H1 (cell line): ENCODE measurements at regions not wholly inside any gene's neighbourhood (a gene's known extent, or its start where the extent isn't known, plus 50 kb on each side); places are given as distances from the start of the nearest gene placed in this dataset.

Experiments
- CTCF ChIA-PET: fragments of 300-600 bp; sonication (Branson Sonifier 250); formaldehyde crosslinking; loops from one replicate; lab custom pipeline; 2021; ENCODE audit not compliant: partially characterized antibody; lab: Charles Lee
- POLR2A ChIA-PET: fragments of 300-600 bp; sonication (Branson Sonifier 250); formaldehyde crosslinking; loops from one replicate; lab custom pipeline; 2021; ENCODE audit warnings: inconsistent platforms; ENCODE audit not compliant: partially characterized antibody; lab: Charles Lee
- DNase-seq, 2 experiments: peaks; one replicate each; pipeline versions ENCODE4 v3.0.0 to v3.0.0-alpha.2; 2010 to 2022; ENCODE audit warnings: low spot score in 2 of 2, low read depth in 1 of 2, mixed read lengths in 1 of 2
- FAIRE-seq: peaks from 2 replicates; lab custom pipeline; 2011; peaks lifted over from hg19 to GRCh38; lab: Jason Lieb, UNC
- H2AFZ ChIP-seq: 2 replicates; pipeline ENCODE4 v1.8.1; 2012; ENCODE audit warnings: low read length, inconsistent platforms
- H2AK5ac ChIP-seq: 2 replicates; pipeline ENCODE4 v1.6.1; 2013; ENCODE audit warnings: low read depth, low read length
- H2BK120ac ChIP-seq: replicated peaks from 2 replicates; pipeline ENCODE3; 2013; ENCODE audit warnings: low read depth, low read length, inconsistent platforms
- H2BK12ac ChIP-seq: 2 replicates; pipeline ENCODE4 v1.6.1; 2013; ENCODE audit warnings: low read depth, low read length
- H2BK15ac ChIP-seq: 2 replicates; pipeline ENCODE4 v1.6.1; 2013; ENCODE audit warnings: low read length
- H2BK20ac ChIP-seq: 2 replicates; pipeline ENCODE4 v1.6.1; 2013; ENCODE audit warnings: low read length
- H2BK5ac ChIP-seq: 2 replicates; pipeline ENCODE4 v1.6.1; 2013; ENCODE audit warnings: low read depth, low read length
- H3K14ac ChIP-seq: 2 replicates; pipeline ENCODE4 v1.6.1; 2013; ENCODE audit warnings: inconsistent platforms; ENCODE audit not compliant: insufficient read length
- H3K18ac ChIP-seq: 2 replicates; pipeline ENCODE4 v1.6.1; 2013; ENCODE audit warnings: low read length; ENCODE audit errors: extremely low read depth
- H3K23ac ChIP-seq: 2 replicates; pipeline ENCODE4 v1.6.1; 2013; ENCODE audit warnings: inconsistent platforms; ENCODE audit not compliant: insufficient read length
- H3K23me2 ChIP-seq: 2 replicates; pipeline ENCODE4 v1.6.1; 2013; ENCODE audit warnings: low read depth, low read length
- H3K27ac ChIP-seq: 2 replicates; pipeline ENCODE4 v1.6.1; 2011; ENCODE audit warnings: low read depth, low read length, inconsistent platforms
- H3K27me3 ChIP-seq, 4 experiments: replicated peaks in 1 of 4; 1 replicate in 1 of 4; 2 replicates in 3 of 4; pipeline versions ENCODE4 v1.6.1 to v1.8.1; 2011 to 2013; ENCODE audit warnings: low read length in 3 of 4, mild to moderate bottlenecking in 3 of 4, inconsistent platforms in 2 of 4, mixed read lengths in 2 of 4, moderate library complexity in 1 of 4; ENCODE audit not compliant: control insufficient read depth in 3 of 4, insufficient read depth in 3 of 4; ENCODE audit errors: extremely low read depth in 1 of 4
- H3K36me3 ChIP-seq, 4 experiments: 2 replicates each; pipeline versions ENCODE4 v1.6.1 to v1.8.1; 2011 to 2013; ENCODE audit warnings: mild to moderate bottlenecking in 4 of 4, low read length in 3 of 4, moderate library complexity in 2 of 4, control low read depth in 1 of 4, inconsistent platforms in 1 of 4; ENCODE audit not compliant: insufficient read depth in 4 of 4, control insufficient read depth in 2 of 4
- H3K4ac ChIP-seq: replicated peaks from 2 replicates; pipeline ENCODE3; 2013; ENCODE audit warnings: low read length, low read depth, mixed read lengths, inconsistent platforms; ENCODE audit not compliant: insufficient read length
- H3K4me1 ChIP-seq, 4 experiments: replicated peaks in 1 of 4; 1 replicate in 1 of 4; 2 replicates in 3 of 4; pipeline versions ENCODE4 v1.6.1 to v1.8.1; 2011 to 2013; ENCODE audit warnings: low read length in 3 of 4, inconsistent platforms in 2 of 4, mixed read lengths in 1 of 4; ENCODE audit not compliant: insufficient read depth in 4 of 4, control insufficient read depth in 3 of 4
- H3K4me2 ChIP-seq, 2 experiments: 2 replicates each; pipeline versions ENCODE4 v1.6.1 to v1.8.1; 2011 to 2013; ENCODE audit warnings: low read depth in 2 of 2, low read length in 2 of 2, control low read depth in 1 of 2, inconsistent platforms in 1 of 2, mild to moderate bottlenecking in 1 of 2; ENCODE audit not compliant: insufficient read depth in 1 of 2
- H3K4me3 ChIP-seq, 4 experiments: fragments of 200-600, 300-600 bp in 1 of 4; sonication (generic), shearing (Covaris generic), sonication (Bioruptor Twin) in 1 of 4; 2 replicates each; pipeline versions ENCODE4 v1.5.1 to v1.8.1; 2011 to 2016; ENCODE audit warnings: low read length in 4 of 4, low read depth in 3 of 4, control low read depth in 2 of 4, inconsistent platforms in 2 of 4, mild to moderate bottlenecking in 2 of 4, mixed read lengths in 1 of 4, moderate library complexity in 1 of 4; ENCODE audit not compliant: insufficient read depth in 2 of 4; ENCODE audit errors: extremely low read depth in 1 of 4
- H3K56ac ChIP-seq: replicated peaks from 2 replicates; pipeline ENCODE3; 2013; ENCODE audit warnings: low read depth, mild to moderate bottlenecking, mixed read lengths, low read length, inconsistent platforms; ENCODE audit not compliant: insufficient read length
- H3K79me1 ChIP-seq: 2 replicates; pipeline ENCODE4 v1.6.1; 2013; ENCODE audit warnings: low read depth, low read length, control low read depth
- H3K79me2 ChIP-seq, 2 experiments: 2 replicates each; pipeline versions ENCODE4 v1.6.1 to v1.8.1; 2012 to 2013; ENCODE audit warnings: low read length in 2 of 2, mild to moderate bottlenecking in 2 of 2, inconsistent platforms in 1 of 2; ENCODE audit not compliant: insufficient read depth in 2 of 2, control insufficient read depth in 1 of 2
- H3K9ac ChIP-seq, 4 experiments: replicated peaks in 1 of 4; 1 replicate in 1 of 4; 2 replicates in 3 of 4; pipeline versions ENCODE4 v1.6.1 to v1.8.1; 2011 to 2013; ENCODE audit warnings: low read depth in 3 of 4, low read length in 3 of 4, control low read depth in 2 of 4, mild to moderate bottlenecking in 2 of 4, moderate library complexity in 2 of 4, inconsistent platforms in 1 of 4; ENCODE audit errors: extremely low read depth in 1 of 4
- H3K9me3 ChIP-seq, 2 experiments: 2 replicates each; pipeline versions ENCODE4 v1.6.1 to v1.8.1; 2012 to 2013; ENCODE audit warnings: mild to moderate bottlenecking in 2 of 2, moderate library complexity in 2 of 2, control low read depth in 1 of 2, inconsistent platforms in 1 of 2, low read depth in 1 of 2, low read length in 1 of 2, mixed read lengths in 1 of 2; ENCODE audit not compliant: insufficient read depth in 2 of 2
- H4K20me1 ChIP-seq, 2 experiments: replicated peaks in 1 of 2; 2 replicates each; pipeline versions ENCODE3 to v1.8.1; 2011 to 2013; ENCODE audit warnings: inconsistent platforms in 2 of 2, low read length in 2 of 2, mild to moderate bottlenecking in 1 of 2; ENCODE audit not compliant: insufficient read depth in 2 of 2, control insufficient read depth in 1 of 2
- H4K5ac ChIP-seq: 2 replicates; pipeline ENCODE4 v1.6.1; 2013; ENCODE audit warnings: low read length, low read depth, mixed read lengths, inconsistent platforms; ENCODE audit not compliant: insufficient read length
- H4K8ac ChIP-seq: 2 replicates; pipeline ENCODE4 v1.8.0; 2013; ENCODE audit warnings: mild to moderate bottlenecking, moderate library complexity, low read length, inconsistent platforms; ENCODE audit not compliant: insufficient read depth; ENCODE audit errors: extremely low read depth
- H4K91ac ChIP-seq: replicated peaks from 2 replicates; pipeline ENCODE3; 2013; ENCODE audit warnings: low read length, mixed read lengths, inconsistent platforms; ENCODE audit not compliant: insufficient read length
- ATF2 ChIP-seq: IDR thresholded peaks from 2 replicates; pipeline ENCODE4 v1.6.1; 2012; ENCODE audit warnings: low read length, inconsistent platforms
- BACH1 ChIP-seq: IDR thresholded peaks from 2 replicates; pipeline ENCODE4 v1.6.1; 2012; ENCODE audit warnings: low read length, improper control_type of control experiment
- BRCA1 ChIP-seq: IDR thresholded peaks from 2 replicates; pipeline ENCODE4 v1.6.1; 2012; ENCODE audit warnings: low read depth, low read length, improper control_type of control experiment
- CBX8 ChIP-seq: fragments of 300-800, 300-1000 bp; sonication (generic); IDR thresholded peaks from 2 replicates; pipeline ENCODE4 v1.7.1; 2016; ENCODE audit warnings: low read depth, low read length, borderline replicate concordance
- CTCF ChIP-seq, 3 experiments: IDR thresholded peaks; 1 replicate in 2 of 3; 2 replicates in 1 of 3; pipeline versions ENCODE4 v1.5.1 to v1.6.1; 2011; ENCODE audit warnings: low read length in 3 of 3, mild to moderate bottlenecking in 3 of 3, inconsistent platforms in 2 of 3, low read depth in 1 of 3, moderate library complexity in 1 of 3; ENCODE audit not compliant: insufficient read depth in 1 of 3; ENCODE audit errors: control extremely low read depth in 1 of 3
- NANOG ChIP-seq: IDR thresholded peaks from 2 replicates; pipeline ENCODE4 v1.6.1; 2011; ENCODE audit warnings: low read length, low read depth, mild to moderate bottlenecking, inconsistent platforms; ENCODE audit not compliant: insufficient read depth, poor library complexity, severe bottlenecking
- NRF1 ChIP-seq: IDR thresholded peaks from 2 replicates; pipeline ENCODE4 v1.6.1; 2011; ENCODE audit warnings: mild to moderate bottlenecking, low read depth, low read length, improper control_type of control experiment
- RXRA ChIP-seq: IDR thresholded peaks from 2 replicates; pipeline ENCODE4 v1.6.1; 2011; ENCODE audit warnings: low read depth, mild to moderate bottlenecking, low read length, moderate library complexity; ENCODE audit not compliant: insufficient read depth
- WGBS, 2 experiments: shearing (Covaris generic) in 1 of 2; methylation state at CpG; one replicate each; pipeline versions ENCODE4 v1.1.6 to v1.1.7; 2013 to 2015; ENCODE audit warnings: low lambda C conversion rate in 2 of 2, mixed read lengths in 2 of 2, inconsistent platforms in 1 of 2, low coverage in 1 of 2, missing lambda C conversion rate in 1 of 2; ENCODE audit not compliant: insufficient replicate concordance in 2 of 2, insufficient coverage in 1 of 2, insufficient read length in 1 of 2; ENCODE audit errors: extremely low coverage in 1 of 2, missing lambda C conversion rate in 1 of 2; 5-methylcytosine and 5-hydroxymethylcytosine counted together
- TF ChIP-seq, protein P1 (sequence below): IDR thresholded peaks from 2 replicates; pipeline ENCODE4 v1.6.1; 2012; ENCODE audit warnings: inconsistent platforms

DNA sequence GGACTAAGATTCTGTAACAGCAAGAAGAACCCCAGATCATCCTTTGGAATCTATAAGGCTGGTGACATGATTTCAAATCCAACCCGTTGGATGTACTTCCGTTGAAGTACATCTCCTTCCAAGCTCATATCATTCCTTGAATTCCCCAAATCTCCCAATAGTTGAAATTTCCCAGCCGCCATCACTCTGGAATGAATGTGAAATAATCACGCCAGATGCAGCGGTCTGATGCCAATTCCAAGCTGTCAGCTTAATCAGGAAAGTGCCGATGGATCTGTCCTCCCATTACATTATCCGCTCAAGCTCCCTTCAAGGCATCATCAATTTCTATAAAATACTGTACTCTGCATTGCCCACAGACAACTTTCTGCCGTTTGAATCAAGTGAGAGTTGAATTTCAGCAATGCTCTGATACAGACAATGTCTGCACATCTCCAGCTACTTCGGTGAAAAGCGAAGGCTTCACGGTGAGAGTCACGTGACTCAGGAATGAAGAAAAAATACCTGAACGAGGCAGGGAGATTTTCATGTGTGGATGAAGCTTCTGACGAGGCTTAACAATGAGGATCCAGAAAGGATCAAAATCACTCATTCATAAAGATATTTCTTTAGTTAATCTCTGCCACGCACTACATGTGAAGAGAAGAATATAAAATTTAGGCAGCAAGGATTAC is 663.9 kb downstream of the AJAP1 start:
- no peak for TF ChIP-seq CTCF (IDR thresholded peaks at IDR 0.05; ENCODE audit: control extremely low read depth in 1 of 3, insufficient read depth in 1 of 3, low read depth in 1 of 3, low read length in 3 of 3)
- TF ChIP-seq RXRA, result no peak
- no peak for TF ChIP-seq ATF2
- no peak for TF ChIP-seq NRF1
- TF ChIP-seq BRCA1, result no peak
- TF ChIP-seq BACH1, result no peak
- TF ChIP-seq, protein P1, sequence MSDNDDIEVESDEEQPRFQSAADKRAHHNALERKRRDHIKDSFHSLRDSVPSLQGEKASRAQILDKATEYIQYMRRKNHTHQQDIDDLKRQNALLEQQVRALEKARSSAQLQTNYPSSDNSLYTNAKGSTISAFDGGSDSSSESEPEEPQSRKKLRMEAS, result no peak
- no peak for TF ChIP-seq CBX8
- no peak for TF ChIP-seq NANOG
- no peak for FAIRE-seq
- no peaks in the 10 kb centered on the region for H3K23me2 ChIP-seq

More for the DNA sequence above, 663.9 kb downstream of the AJAP1 start:
- Histone ChIP-seq H4K20me1 (no peaks in the 10 kb centered on the region), H3K14ac (no peak overlapping the region), H3K56ac (no peak overlapping the region), H3K36me3 (no peaks in the 10 kb centered on the region), H4K8ac (no peak overlapping the region), H2BK20ac (no peak overlapping the region), H3K4ac (no peak overlapping the region), H3K18ac (no peak overlapping the region), H3K4me1 (no peaks in the 10 kb centered on the region), H3K27ac (no peak overlapping the region), H3K4me2 (no peak overlapping the region), H4K91ac (no peak overlapping the region), H4K5ac (no peak overlapping the region), H3K9ac (no peak overlapping the region), H2AK5ac (no peak overlapping the region), H2BK120ac (no peak overlapping the region), H3K79me1 (no peaks in the 10 kb centered on the region), H3K4me3 (no peak overlapping the region), H2BK5ac (no peak overlapping the region), H2BK15ac (no peak overlapping the region), H3K79me2 (no peaks in the 10 kb centered on the region), H3K9me3 (no peaks in the 10 kb centered on the region; a peak in 1 of 4 replicates), H2BK12ac (no peak overlapping the region), H3K23ac (no peak overlapping the region), H2AFZ (no peak overlapping the region), H3K27me3 (no peaks in the 10 kb centered on the region)
- CTCF ChIA-PET, result interaction anchor here (0.8 to 1.6 kb wide), 4 partner anchors 9 to 597 kb away, joined by 3 to 4 read pairs (median 3); no protein-coding TSS in a partner anchor
- 91% methylated on average over 15 of the region's 15 CpGs; no CpG with 5 or more reads in 1 of the 2 experiments for WGBS, 2 experiments
- DNase-seq, result no peak
- POLR2A ChIA-PET, result no interaction called here
